PC-3 (cell line): ENCODE measurements at regions not wholly inside any gene's neighbourhood (a gene's known extent, or its start where the extent isn't known, plus 50 kb on each side); places are given as distances from the start of the nearest gene placed in this dataset.

Experiments
- EZH2 ChIP-seq: fragments of 300-600 bp; sonication (generic); IDR thresholded peaks from one replicate; pipeline ENCODE4 v1.6.1; 2017; ENCODE audit warnings: antibody characterized with exemption, mild to moderate bottlenecking, low read length; ENCODE audit not compliant: unreplicated experiment
- TF ChIP-seq, protein P1 (sequence below): fragments of 300-600 bp; sonication (generic); conservative IDR thresholded peaks from 2 replicates; pipeline ENCODE4 v1.5.1; 2017; ENCODE audit warnings: antibody characterized with exemption, low read depth, mild to moderate bottlenecking, low read length

GRCh38 chr2:199693861-199694260, 157.1 kb downstream of the FTCDNL1 start:
- TF ChIP-seq, protein P1, sequence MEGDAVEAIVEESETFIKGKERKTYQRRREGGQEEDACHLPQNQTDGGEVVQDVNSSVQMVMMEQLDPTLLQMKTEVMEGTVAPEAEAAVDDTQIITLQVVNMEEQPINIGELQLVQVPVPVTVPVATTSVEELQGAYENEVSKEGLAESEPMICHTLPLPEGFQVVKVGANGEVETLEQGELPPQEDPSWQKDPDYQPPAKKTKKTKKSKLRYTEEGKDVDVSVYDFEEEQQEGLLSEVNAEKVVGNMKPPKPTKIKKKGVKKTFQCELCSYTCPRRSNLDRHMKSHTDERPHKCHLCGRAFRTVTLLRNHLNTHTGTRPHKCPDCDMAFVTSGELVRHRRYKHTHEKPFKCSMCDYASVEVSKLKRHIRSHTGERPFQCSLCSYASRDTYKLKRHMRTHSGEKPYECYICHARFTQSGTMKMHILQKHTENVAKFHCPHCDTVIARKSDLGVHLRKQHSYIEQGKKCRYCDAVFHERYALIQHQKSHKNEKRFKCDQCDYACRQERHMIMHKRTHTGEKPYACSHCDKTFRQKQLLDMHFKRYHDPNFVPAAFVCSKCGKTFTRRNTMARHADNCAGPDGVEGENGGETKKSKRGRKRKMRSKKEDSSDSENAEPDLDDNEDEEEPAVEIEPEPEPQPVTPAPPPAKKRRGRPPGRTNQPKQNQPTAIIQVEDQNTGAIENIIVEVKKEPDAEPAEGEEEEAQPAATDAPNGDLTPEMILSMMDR = no peak
- no peak for TF ChIP-seq EZH2
